ENCODE measurements at regions not wholly inside any gene's neighbourhood (a gene's known extent, or its start where the extent isn't known, plus 50 kb on each side); places are given as distances from the start of the nearest gene placed in this dataset.

DNA sequence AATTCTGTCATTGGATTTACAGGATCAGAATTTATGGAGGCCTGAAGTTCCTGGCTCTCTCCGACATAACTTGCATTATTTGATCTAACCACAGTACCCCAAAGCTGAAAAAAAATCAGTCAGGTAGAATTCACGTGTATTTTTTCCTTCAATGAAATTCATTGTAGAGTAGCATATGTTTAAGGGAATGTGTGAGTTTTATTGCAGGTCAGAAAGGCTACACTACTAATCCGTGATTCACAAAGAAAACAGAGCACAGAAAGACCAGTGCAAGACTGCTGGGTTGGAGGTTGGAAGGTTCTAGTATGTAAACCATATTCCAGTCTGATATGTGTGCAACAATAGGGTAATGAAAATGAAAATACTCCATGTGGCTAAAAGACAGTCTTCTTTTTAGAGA, 247.0 kb upstream of the FERD3L start (continued):
- TF ChIP-seq NRF1 (IDR thresholded peaks at IDR 0.05; ENCODE audit: low read depth, low read length) = no peak

DNA sequence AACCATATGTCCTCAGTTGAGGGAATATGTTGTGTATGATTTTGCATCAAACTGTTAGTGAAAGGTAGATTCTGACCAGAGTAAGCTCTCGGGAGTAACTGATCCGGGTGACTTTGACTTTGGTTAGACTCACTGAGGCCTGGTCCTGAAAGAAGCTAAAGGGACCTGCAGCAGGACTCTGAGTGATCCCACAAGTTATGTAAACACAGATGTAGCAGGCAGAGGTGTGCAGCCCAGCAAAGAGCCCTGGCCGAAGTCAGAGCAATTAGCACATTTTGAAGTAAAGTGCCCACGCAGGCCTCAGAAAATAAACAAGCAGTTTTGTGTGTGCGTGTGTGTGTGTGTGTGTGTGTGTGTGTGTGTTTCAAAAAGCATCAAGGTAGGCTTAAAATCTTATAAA, 245.6 kb upstream of the FERD3L start:
- WGBS, 2 experiments (ENCODE audit: extremely low coverage in 1 of 2, insufficient coverage in 1 of 2, insufficient read length in 1 of 2, insufficient replicate concordance in 2 of 2, low coverage in 1 of 2, low lambda C conversion rate in 2 of 2, missing lambda C conversion rate in 1 of 2) = 60% methylated on average over 5 of the region's 5 CpGs; no CpG with 5 or more reads in 1 of the 2 experiments
- H4K20me1 ChIP-seq (replicated peaks in 1 of 2; ENCODE audit: control insufficient read depth in 1 of 2, insufficient read depth in 2 of 2, low read length in 2 of 2) = no peaks in the 10 kb centered on the region
- no peak overlapping the region for H2BK120ac ChIP-seq (replicated peaks; ENCODE audit: low read depth, low read length)
- CTCF ChIA-PET (ENCODE audit: partially characterized antibody) = no interaction called here
- no peak for DNase-seq (ENCODE audit: low read depth in 1 of 2, low spot score in 2 of 2)
- H3K18ac ChIP-seq (ENCODE audit: extremely low read depth, low read length) = no peak overlapping the region
- H3K36me3 ChIP-seq (ENCODE audit: control insufficient read depth in 2 of 4, insufficient read depth in 4 of 4, low read length in 3 of 4) = no peaks in the 10 kb centered on the region
- no peak overlapping the region for H2AFZ ChIP-seq (ENCODE audit: low read length)
- H3K4me1 ChIP-seq (replicated peaks in 1 of 4; ENCODE audit: control insufficient read depth in 3 of 4, insufficient read depth in 4 of 4, low read length in 3 of 4) = no peaks in the 10 kb centered on the region
- H3K4me3 ChIP-seq (ENCODE audit: extremely low read depth in 1 of 4, insufficient read depth in 2 of 4, low read depth in 3 of 4, low read length in 4 of 4) = no peak overlapping the region
- no peak overlapping the region for H3K27ac ChIP-seq (ENCODE audit: low read depth, low read length)
- H3K23ac ChIP-seq (ENCODE audit: insufficient read length) = no peak overlapping the region
- no peak overlapping the region for H3K4me2 ChIP-seq (ENCODE audit: insufficient read depth in 1 of 2, low read depth in 2 of 2, low read length in 2 of 2)
- H2BK20ac ChIP-seq (ENCODE audit: low read length) = no peak overlapping the region
- H2AK5ac ChIP-seq (ENCODE audit: low read depth, low read length) = no peak overlapping the region
- POLR2A ChIA-PET (ENCODE audit: partially characterized antibody) = no interaction called here
- no peak overlapping the region for H3K14ac ChIP-seq (ENCODE audit: insufficient read length)
- H3K9me3 ChIP-seq (ENCODE audit: insufficient read depth in 2 of 2, low read depth in 1 of 2, low read length in 1 of 2) = no peaks in the 10 kb centered on the region
- H2BK15ac ChIP-seq (ENCODE audit: low read length) = no peak overlapping the region
- no peak overlapping the region for H3K56ac ChIP-seq (replicated peaks; ENCODE audit: insufficient read length, low read depth, low read length)
- H3K23me2 ChIP-seq (ENCODE audit: low read depth, low read length) = no peaks in the 10 kb centered on the region
- H3K9ac ChIP-seq (replicated peaks in 1 of 4; ENCODE audit: extremely low read depth in 1 of 4, low read depth in 3 of 4, low read length in 3 of 4) = no peak overlapping the region
- H4K5ac ChIP-seq (ENCODE audit: insufficient read length, low read depth, low read length) = no peak overlapping the region
- no peak for FAIRE-seq
- H3K27me3 ChIP-seq (replicated peaks in 1 of 4; ENCODE audit: control insufficient read depth in 3 of 4, extremely low read depth in 1 of 4, insufficient read depth in 3 of 4, low read length in 3 of 4) = peaks cover 0 to 1% (median 0%) of the 10 kb centered on the region in 4 experiments; a peak in 1 of 7 replicates
- no peak overlapping the region for H2BK12ac ChIP-seq (ENCODE audit: low read depth, low read length)
- no peak overlapping the region for H3K4ac ChIP-seq (replicated peaks; ENCODE audit: insufficient read length, low read depth, low read length)
- no peaks in the 10 kb centered on the region for H3K79me1 ChIP-seq (ENCODE audit: low read depth, low read length)
- H4K91ac ChIP-seq (replicated peaks; ENCODE audit: insufficient read length, low read length) = no peak overlapping the region
- no peak overlapping the region for H4K8ac ChIP-seq (ENCODE audit: extremely low read depth, insufficient read depth, low read length)
- H2BK5ac ChIP-seq (ENCODE audit: low read depth, low read length) = no peak overlapping the region
- no peaks in the 10 kb centered on the region for H3K79me2 ChIP-seq (ENCODE audit: control insufficient read depth in 1 of 2, insufficient read depth in 2 of 2, low read length in 2 of 2)
- TF ChIP-seq CTCF (IDR thresholded peaks at IDR 0.05; ENCODE audit: control extremely low read depth in 1 of 3, insufficient read depth in 1 of 3, low read depth in 1 of 3, low read length in 3 of 3) (no peak), TEAD4 (IDR thresholded peaks at IDR 0.05; ENCODE audit: low read depth, low read length) (no peak), CHD1 (IDR thresholded peaks at IDR 0.05; ENCODE audit: low read depth, low read length) (no peak), BCL11A (IDR thresholded peaks at IDR 0.05; ENCODE audit: low read depth in 2 of 2, low read length in 2 of 2) (no peak), GABPA (IDR thresholded peaks at IDR 0.05; ENCODE audit: borderline replicate concordance, insufficient read depth, low read length) (no peak), CHD2 (IDR thresholded peaks at IDR 0.05; ENCODE audit: low read length) (no peak), HDAC2 (IDR thresholded peaks at IDR 0.05; ENCODE audit: borderline replicate concordance in 1 of 2, low read depth in 2 of 2, low read length in 2 of 2) (no peak), TCF12 (IDR thresholded peaks at IDR 0.05; ENCODE audit: low read depth, low read length) (no peak), MAFK (IDR thresholded peaks at IDR 0.05; ENCODE audit: low read depth, low read length) (no peak), SIN3A (conservative IDR thresholded peaks at IDR 0.05 in 1 of 2, IDR thresholded peaks at IDR 0.05 in 1 of 2; ENCODE audit: low read depth in 1 of 2, low read length in 2 of 2) (no peak)

Data from H1 (cell line).